HCEC 1CT (cell line): ENCODE measurements at regions not wholly inside any gene's neighbourhood (a gene's known extent, or its start where the extent isn't known, plus 50 kb on each side); places are given as distances from the start of the nearest gene placed in this dataset.
"Not testable (repeated sequence)": the region's sequence is repeated elsewhere in the genome, so short reads cannot be mapped to it uniquely, and the experiment has no call there.

Source experiments
- DNase-seq: peaks from one replicate; pipeline ENCODE4 v3.0.0-alpha.2; 2017

GRCh38 chr12:34228046-34228445 lies 205.8 kb downstream of the ALG10 start:
- not testable (repeated sequence) for DNase-seq

DNA sequence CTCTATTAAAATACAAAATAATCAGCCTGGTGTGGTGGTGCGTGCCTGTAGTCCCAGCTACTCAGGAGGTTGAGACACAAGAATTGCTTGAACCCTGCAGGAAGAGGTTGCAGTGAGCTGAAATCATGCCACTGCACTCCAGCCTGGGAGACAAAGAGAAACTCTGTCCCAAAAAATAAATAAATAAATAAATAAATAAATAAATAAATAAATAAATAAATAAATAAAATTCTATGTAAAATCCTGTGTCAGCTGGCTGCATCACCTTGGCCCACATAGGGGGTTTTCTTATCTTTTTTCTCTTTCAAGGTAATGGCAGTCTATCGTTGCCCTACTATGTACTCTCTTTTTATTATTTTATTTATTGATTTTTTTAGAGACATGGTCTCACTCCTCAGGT lies 206.7 kb downstream of the ALG10 start:
- DNase-seq = not testable (repeated sequence)

DNA sequence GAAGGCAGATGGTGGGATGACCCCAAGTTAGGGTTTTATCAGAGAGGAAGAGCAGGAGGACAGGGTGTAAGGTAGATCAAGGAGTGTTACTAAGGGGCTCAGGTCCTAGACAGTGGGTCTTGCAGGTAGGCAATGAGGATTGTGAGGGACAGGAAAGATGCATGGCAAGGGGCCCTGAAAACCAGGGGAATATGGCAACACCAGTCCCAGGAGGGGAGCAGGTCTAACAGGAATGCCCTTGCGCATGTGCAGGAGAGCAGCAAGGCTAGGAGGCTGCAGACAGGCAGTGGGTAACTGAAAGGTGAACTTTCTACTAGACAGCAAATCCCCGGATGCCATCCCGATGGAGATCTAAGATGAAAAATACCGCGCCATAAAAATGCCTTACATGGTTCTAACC lies 211.3 kb downstream of the ALG10 start:
- DNase-seq = no peak

GRCh38 chr12:34236073-34236472 lies 213.8 kb downstream of the ALG10 start:
- no peak for DNase-seq

- DNase-seq = no peak
Measured at GRCh38 chr12:34244608-34245007, 222.3 kb downstream of the ALG10 start.

- no peak for DNase-seq
Measured at GRCh38 chr12:34249271-34249670, 227.0 kb downstream of the ALG10 start.

GRCh38 chr12:34251879-34252278 lies 229.6 kb downstream of the ALG10 start:
- DNase-seq = not testable (repeated sequence)

GRCh38 chr12:34253674-34254073 lies 231.4 kb downstream of the ALG10 start:
- DNase-seq = no peak

DNA sequence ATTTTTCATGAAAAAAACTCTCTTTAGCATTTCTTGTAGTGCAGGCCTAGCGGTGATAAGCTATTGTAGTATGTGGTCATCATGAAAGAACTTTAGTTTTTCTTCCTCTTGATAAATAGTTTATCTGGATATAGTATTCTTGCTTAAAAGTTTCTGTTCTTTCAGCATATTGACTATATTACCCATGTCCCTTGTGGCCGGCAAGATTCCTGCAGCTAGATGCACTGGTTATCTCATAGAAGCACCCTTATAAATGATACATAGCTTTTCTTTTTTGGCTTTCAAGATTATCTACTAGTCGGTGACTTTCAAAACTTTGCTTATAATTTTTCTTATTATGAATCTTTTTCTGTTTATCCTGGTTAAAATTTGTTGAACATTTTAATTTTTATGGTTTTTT lies 234.8 kb downstream of the ALG10 start:
- DNase-seq = no peak

DNA sequence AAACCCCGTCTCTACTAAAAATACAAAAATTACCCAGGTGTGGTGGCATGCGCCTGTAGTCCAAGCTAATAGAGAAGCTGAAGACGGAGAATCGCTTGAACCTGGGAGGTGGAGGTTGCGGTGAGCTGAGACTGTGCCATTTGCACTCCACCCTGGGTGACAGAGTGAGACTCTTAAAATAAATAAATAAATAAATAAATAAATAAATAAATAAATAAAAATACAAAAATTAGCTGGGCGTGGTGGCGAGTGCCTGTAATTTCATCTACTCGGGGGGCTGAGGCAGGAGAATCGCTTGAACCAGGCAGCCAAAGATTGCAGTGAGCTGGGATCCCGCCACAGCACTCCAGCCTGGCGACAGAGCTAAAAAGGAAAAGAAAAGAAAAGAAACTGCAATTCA lies 239.8 kb downstream of the ALG10 start:
- not testable (repeated sequence) for DNase-seq

DNA sequence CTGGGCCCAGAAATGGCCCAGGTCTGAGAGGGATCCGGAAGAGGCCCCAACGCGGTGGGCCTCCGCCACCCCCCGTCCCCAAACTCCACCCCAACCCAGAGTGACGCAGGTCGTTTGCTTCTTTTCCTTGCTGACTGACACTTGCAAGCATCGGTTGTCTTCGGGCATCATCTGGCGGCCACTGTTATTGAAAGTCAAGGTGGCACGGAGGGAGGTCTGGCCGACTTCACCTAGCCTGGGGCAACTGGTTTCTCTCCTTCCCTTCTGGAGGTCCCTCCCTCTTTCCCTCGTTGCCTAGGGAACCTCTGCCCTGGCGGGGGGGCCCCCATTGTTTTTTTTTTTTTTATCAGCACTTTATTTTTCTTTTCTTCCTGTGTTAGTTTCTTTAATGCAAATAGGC lies 241.8 kb downstream of the ALG10 start:
- no peak for DNase-seq

DNA sequence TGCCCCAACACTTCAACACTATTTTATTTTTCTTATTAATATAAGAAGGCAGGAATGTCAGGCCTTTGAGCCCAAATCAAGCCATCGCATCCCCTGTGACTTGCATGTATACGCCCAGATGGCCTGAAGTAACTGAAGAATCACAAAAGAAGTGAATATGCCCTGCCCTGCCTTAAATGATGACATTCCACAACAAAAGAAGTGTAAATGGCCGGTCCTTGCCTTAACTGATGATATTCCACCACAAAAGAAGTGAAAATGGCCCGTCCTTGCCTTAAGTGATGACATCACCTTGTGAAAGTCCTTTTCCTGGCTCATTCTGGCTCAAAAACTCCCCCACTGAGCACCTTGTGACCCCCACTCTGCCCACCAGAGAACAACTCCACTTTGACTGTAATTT lies 251.4 kb downstream of the ALG10 start:
- DNase-seq = not testable (repeated sequence)

GRCh38 chr12:34275129-34275528 lies 252.8 kb downstream of the ALG10 start:
- no peak for DNase-seq

GRCh38 chr12:34286483-34286882 lies 264.2 kb downstream of the ALG10 start:
- DNase-seq = no peak

DNA sequence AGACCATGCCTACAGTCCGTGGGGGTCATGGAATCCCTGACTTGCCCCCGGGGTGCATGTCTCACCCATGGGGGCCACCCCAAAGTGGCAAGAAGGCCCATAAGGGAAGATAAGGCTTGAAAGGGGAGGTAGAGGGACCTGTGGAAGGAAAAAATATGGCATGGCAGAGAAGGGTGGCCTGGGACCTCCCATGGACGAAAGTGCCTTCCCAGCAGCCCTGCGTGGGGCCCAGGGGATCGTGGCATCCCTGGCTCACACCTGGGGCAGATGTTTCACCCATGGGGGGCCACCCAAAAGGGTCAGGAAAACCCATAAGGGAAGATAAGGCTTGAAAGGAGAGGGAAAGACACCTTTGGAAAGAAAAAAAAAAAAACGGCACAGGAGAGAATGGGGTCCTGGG lies 264.6 kb downstream of the ALG10 start:
- DNase-seq = no peak

DNA sequence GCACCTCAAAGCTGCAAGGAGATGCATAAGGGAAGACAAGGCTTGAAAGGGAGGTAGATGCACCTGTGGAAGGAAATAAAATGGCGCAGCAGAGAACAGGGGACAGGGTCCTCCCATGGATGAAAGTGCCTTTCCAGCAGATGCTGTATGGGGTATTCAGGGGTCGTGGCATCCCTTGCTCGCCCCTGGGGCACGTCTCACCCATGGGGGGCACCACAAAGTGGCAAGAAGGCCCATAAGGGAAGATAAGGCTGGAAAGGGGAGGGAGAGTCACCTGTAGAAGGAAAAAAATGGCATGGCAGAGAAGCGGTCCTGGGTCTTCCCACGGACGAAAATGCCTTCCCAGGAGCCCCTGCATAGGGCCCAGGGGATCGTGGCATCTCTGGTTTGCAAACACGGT lies 265.1 kb downstream of the ALG10 start:
- no peak for DNase-seq

GRCh38 chr12:34287986-34288962 lies 266.0 kb downstream of the ALG10 start:
- DNase-seq = no peak

DNA sequence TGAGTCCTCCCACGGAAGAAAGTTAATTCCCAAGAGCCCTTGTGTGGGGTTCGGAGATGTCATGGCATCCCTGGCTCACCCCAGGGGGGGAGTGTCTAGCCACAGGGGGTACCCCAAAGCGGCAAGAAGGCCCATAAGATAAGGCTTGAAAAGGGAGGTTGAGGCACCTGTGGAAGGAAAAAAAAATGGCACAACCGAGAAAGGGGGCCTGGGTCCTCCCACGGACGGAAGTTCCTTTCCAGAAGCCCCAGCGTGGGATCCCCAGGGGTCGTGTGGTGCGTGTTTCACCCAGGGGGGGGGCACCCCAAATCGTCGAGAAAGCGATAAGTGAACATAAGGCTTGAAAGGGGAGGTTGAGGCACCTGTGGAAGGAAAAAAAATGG lies 266.7 kb downstream of the ALG10 start:
- no peak for DNase-seq

DNA sequence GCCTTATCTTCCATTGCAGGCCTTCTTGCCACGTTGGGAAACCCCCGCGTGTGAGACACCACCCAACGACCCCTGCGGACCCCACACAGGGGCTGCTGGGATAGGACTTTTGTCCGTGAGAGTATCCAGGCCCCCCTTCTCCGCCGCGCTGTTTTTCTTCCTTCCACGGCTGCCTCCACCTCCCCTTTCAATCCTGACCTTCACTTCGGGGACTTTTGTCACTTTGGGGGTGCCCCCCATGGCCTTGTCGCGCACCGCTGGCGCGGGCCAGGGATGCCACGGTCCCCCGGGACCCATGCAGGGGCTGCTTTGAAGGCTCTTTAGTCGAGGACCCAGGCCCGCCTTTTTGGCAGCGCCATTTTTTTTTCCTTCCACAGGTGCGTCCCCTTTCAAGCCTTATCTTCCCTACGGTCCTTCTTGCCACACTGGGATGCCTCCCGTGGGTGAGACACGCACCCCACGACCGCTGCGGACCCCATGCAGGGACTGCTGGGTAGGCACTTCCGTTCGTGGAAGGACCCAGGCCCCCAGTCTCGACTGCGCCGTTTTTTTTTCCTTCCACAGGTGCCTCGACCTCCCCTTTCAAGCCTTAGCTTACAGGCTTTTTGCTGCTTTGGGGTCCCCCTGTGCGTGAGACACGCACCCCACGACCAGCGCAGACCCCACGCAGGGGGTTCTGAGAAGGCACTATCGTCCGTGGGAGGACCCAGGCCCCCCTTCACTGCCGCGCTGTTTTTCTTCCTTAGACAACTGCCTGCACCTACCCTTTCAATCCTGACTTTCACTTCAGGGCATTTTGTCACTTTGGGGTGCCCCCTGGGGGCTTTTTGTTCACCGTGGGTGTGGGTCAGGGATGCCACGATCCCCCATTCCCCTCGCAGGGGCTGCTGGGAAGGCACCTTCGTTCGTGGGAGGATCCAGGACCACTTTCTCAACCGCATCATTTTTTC lies 267.4 kb downstream of the ALG10 start:
- DNase-seq = no peak

- DNase-seq = no peak
Measured at GRCh38 chr12:34290381-34290995, 268.2 kb downstream of the ALG10 start.

GRCh38 chr12:34291001-34291400 lies 268.7 kb downstream of the ALG10 start:
- no peak for DNase-seq

GRCh38 chr12:34291426-34291901 lies 269.2 kb downstream of the ALG10 start:
- no peak for DNase-seq
